ENCODE measurements at regions not wholly inside any gene's neighbourhood (a gene's known extent, or its start where the extent isn't known, plus 50 kb on each side); places are given as distances from the start of the nearest gene placed in this dataset.

DNA sequence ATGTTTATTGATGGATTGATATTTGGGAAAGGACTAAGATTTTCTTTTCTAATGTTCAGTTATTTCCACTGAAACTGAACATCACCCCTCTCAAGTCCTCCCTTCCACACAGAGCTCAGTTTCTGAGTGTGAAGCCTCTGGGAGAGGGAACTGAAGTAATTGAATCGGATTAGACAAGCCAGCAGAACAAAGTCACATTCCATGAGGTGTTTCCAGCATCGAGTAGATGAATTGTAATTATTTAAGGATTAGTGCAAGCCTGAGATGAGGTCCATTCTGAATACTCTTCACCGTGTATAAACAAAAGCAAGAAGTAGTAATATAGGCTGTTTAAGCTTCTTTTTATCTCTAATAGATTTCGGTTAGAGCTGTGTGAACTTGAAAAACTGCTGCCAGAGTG, 2060.5 kb downstream of the MAT2B start:
- DNase-seq (ENCODE audit: low spot score) = no peak
- peaks cover 84% of the 10 kb centered on the region for H3K9me3 ChIP-seq (ENCODE audit: low read length)
- no peaks in the 10 kb centered on the region for H3K27me3 ChIP-seq (ENCODE audit: control insufficient read depth in 1 of 2, insufficient read depth in 2 of 2, low read length in 2 of 2)
- no peaks in the 10 kb centered on the region for H3K4me1 ChIP-seq (ENCODE audit: insufficient read depth, low read length)
- FAIRE-seq = no peak
- no peak for ATAC-seq
- TF ChIP-seq HNRNPH1 (optimal IDR thresholded peaks at IDR 0.05; ENCODE audit: low read depth, low read length) (no peak), ZNF160 (CRISPR knock-in tag; IDR thresholded peaks at IDR 0.05) (no peak), RFXAP (CRISPR knock-in tag; IDR thresholded peaks at IDR 0.05; ENCODE audit: borderline replicate concordance) (no peak), ZNF792 (CRISPR knock-in tag; IDR thresholded peaks at IDR 0.05) (no peak), ZNF329 (CRISPR knock-in tag; IDR thresholded peaks at IDR 0.05; ENCODE audit: low read depth) (no peak), ZNF557 (CRISPR knock-in tag; IDR thresholded peaks at IDR 0.05) (no peak)
- H3K36me3 ChIP-seq (replicated peaks in 1 of 2; ENCODE audit: control insufficient read depth in 1 of 2, insufficient read depth in 2 of 2, low read length in 2 of 2) = no peaks in the 10 kb centered on the region
- H4K20me1 ChIP-seq (ENCODE audit: insufficient read depth, low read length) = no peaks in the 10 kb centered on the region
- intact Hi-C loops (cut with micrococcal nuclease; ENCODE audit: unreplicated experiment) (no loop called here), in situ Hi-C loops (cut with HindIII; ENCODE audit: extremely low pct_ligation_motif_present, low pct_unique_long_range_greater_than_20kb) (no loop called here)
- WGBS (ENCODE audit: low lambda C conversion rate) = 2% methylated on average over 4 of the region's 4 CpGs
- no peaks in the 10 kb centered on the region for H3K79me2 ChIP-seq (ENCODE audit: insufficient read depth, low read length)
- H3K9ac ChIP-seq (ENCODE audit: insufficient read depth, low read depth, low read length) = no peak overlapping the region
- ChIA-PET CTCF (ENCODE audit: low intra/inter-chr PET ratio, low total read pairs) (no interaction called here), POLR2A (no interaction called here)
- no peak overlapping the region for H2AFZ ChIP-seq (ENCODE audit: low read length)
- H3K4me3 ChIP-seq (replicated peaks in 1 of 3; ENCODE audit: insufficient read depth in 1 of 3, low read depth in 2 of 3, low read length in 3 of 3) = no peak overlapping the region
- H3K27ac ChIP-seq (ENCODE audit: extremely low read length, insufficient read depth, low read length) = no peak overlapping the region
- no peak overlapping the region for H3K4me2 ChIP-seq (ENCODE audit: low read depth, low read length)
- no TSS peak for BruUV-seq (replicated peaks)

DNA sequence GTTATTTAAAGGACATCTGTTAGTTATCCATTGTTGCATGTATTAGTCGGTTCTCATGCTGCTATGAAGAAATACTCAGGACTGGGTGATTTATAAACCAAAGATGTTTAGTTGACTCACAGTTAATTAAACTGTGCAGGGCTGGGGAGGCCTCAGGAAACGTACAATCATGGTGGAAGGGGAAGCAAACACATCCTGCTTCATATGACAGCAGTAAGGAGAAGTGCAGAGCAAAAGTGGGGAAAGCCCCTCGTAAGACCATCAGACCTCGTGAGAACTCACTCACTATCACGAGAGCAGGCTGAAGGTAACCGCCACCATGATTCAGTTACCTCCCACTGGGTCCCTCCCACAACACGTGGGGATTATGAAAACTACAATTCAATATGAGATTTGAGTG, 2064.1 kb downstream of the MAT2B start:
- H3K27ac ChIP-seq (ENCODE audit: extremely low read length, insufficient read depth, low read length) = no peak overlapping the region
- no peaks in the 10 kb centered on the region for H3K27me3 ChIP-seq (ENCODE audit: control insufficient read depth in 1 of 2, insufficient read depth in 2 of 2, low read length in 2 of 2)
- in situ Hi-C loops (cut with HindIII; ENCODE audit: extremely low pct_ligation_motif_present, low pct_unique_long_range_greater_than_20kb) = no loop called here
- no peaks in the 10 kb centered on the region for H3K36me3 ChIP-seq (replicated peaks in 1 of 2; ENCODE audit: control insufficient read depth in 1 of 2, insufficient read depth in 2 of 2, low read length in 2 of 2)
- ChIA-PET POLR2A (no interaction called here), CTCF (ENCODE audit: low intra/inter-chr PET ratio, low total read pairs) (no interaction called here)
- no peak overlapping the region for H3K4me2 ChIP-seq (ENCODE audit: low read depth, low read length)
- BruUV-seq (replicated peaks) = no TSS peak
- intact Hi-C loops (cut with micrococcal nuclease; ENCODE audit: unreplicated experiment) = no loop called here
- H3K4me1 ChIP-seq (ENCODE audit: insufficient read depth, low read length) = no peaks in the 10 kb centered on the region
- no peak overlapping the region for H3K9ac ChIP-seq (ENCODE audit: insufficient read depth, low read depth, low read length)
- FAIRE-seq = no peak
- no peak overlapping the region for H3K4me3 ChIP-seq (replicated peaks in 1 of 3; ENCODE audit: insufficient read depth in 1 of 3, low read depth in 2 of 3, low read length in 3 of 3)
- no peak for TF ChIP-seq ZBTB3 (CRISPR knock-in tag; IDR thresholded peaks at IDR 0.05; ENCODE audit: borderline replicate concordance, low read depth)
- TF ChIP-seq PHF20 (CRISPR knock-in tag; IDR thresholded peaks at IDR 0.05) = no peak
- TF ChIP-seq FOXK2 (IDR thresholded peaks at IDR 0.05) = no peak
- no peak for TF ChIP-seq ZNF432 (CRISPR knock-in tag; IDR thresholded peaks at IDR 0.05; ENCODE audit: borderline replicate concordance)
- no peak for TF ChIP-seq ZNF253 (CRISPR knock-in tag; IDR thresholded peaks at IDR 0.05; ENCODE audit: borderline replicate concordance)
- TF ChIP-seq, protein P1, sequence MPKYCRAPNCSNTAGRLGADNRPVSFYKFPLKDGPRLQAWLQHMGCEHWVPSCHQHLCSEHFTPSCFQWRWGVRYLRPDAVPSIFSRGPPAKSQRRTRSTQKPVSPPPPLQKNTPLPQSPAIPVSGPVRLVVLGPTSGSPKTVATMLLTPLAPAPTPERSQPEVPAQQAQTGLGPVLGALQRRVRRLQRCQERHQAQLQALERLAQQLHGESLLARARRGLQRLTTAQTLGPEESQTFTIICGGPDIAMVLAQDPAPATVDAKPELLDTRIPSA (CRISPR knock-in tag; IDR thresholded peaks at IDR 0.05; ENCODE audit: borderline replicate concordance) = no peak
- no peak for TF ChIP-seq HMG20A (CRISPR knock-in tag; IDR thresholded peaks at IDR 0.05; ENCODE audit: borderline replicate concordance)
- no peak for TF ChIP-seq NFE2L1 (CRISPR knock-in tag; IDR thresholded peaks at IDR 0.05; ENCODE audit: borderline replicate concordance)
- TF ChIP-seq, protein P2, sequence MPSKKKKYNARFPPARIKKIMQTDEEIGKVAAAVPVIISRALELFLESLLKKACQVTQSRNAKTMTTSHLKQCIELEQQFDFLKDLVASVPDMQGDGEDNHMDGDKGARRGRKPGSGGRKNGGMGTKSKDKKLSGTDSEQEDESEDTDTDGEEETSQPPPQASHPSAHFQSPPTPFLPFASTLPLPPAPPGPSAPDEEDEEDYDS (CRISPR knock-in tag; IDR thresholded peaks at IDR 0.05) = no peak
- TF ChIP-seq SP140L (CRISPR knock-in tag; IDR thresholded peaks at IDR 0.05; ENCODE audit: borderline replicate concordance) = no peak
- no peak for TF ChIP-seq ZNF234 (CRISPR knock-in tag; conservative IDR thresholded peaks at IDR 0.05)
- no peak for TF ChIP-seq ZSCAN31 (CRISPR knock-in tag; IDR thresholded peaks at IDR 0.05; ENCODE audit: low read depth)
- DNase-seq (ENCODE audit: low spot score) = no peak
- H3K79me2 ChIP-seq (ENCODE audit: insufficient read depth, low read length) = no peaks in the 10 kb centered on the region
- H4K20me1 ChIP-seq (ENCODE audit: insufficient read depth, low read length) = no peaks in the 10 kb centered on the region
- no peak for ATAC-seq
- WGBS (ENCODE audit: low lambda C conversion rate) = 10% methylated on average over 5 of the region's 7 CpGs
- H3K9me3 ChIP-seq (ENCODE audit: low read length) = peaks cover 92% of the 10 kb centered on the region
- H2AFZ ChIP-seq (ENCODE audit: low read length) = no peak overlapping the region
